ENCODE measurements at regions not wholly inside any gene's neighbourhood (a gene's known extent, or its start where the extent isn't known, plus 50 kb on each side); places are given as distances from the start of the nearest gene placed in this dataset.
"Not testable (repeated sequence)": the region's sequence is repeated elsewhere in the genome, so short reads cannot be mapped to it uniquely, and the experiment has no call there.

DNA sequence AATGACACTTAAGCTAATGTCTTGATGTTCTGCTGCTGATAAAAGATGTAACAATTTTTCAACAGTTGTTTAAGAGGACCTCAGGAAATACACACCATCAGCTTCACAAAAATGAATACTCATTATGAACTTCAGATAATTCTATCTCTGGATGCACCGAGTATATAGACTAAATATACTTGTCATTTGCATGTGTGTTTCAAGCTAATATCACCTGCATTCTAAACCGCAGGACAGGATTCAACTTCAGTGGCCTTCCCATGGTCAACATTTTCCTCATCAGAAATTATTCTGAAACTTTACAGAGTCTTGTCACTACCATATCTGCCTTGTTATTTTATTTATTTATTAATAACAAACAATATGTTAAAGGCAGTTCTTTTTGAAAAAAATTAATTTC, 717.0 kb upstream of the CCDC179 start:
- no peak for DNase-seq
- Mint-ChIP-seq H3K27ac (no peak overlapping the region), H3K27me3 (no peaks in the 10 kb centered on the region), H3K36me3 (no peaks in the 10 kb centered on the region), H3K4me1 (ENCODE audit: low read depth) (no peaks in the 10 kb centered on the region), H3K9me3 (peaks cover 9% of the 10 kb centered on the region), H3K4me3 (no peak overlapping the region)
- POLR2A ChIA-PET: no interaction called here
- CTCF ChIA-PET: no interaction called here
- intact Hi-C loops (cut with micrococcal nuclease): no loop called here

DNA sequence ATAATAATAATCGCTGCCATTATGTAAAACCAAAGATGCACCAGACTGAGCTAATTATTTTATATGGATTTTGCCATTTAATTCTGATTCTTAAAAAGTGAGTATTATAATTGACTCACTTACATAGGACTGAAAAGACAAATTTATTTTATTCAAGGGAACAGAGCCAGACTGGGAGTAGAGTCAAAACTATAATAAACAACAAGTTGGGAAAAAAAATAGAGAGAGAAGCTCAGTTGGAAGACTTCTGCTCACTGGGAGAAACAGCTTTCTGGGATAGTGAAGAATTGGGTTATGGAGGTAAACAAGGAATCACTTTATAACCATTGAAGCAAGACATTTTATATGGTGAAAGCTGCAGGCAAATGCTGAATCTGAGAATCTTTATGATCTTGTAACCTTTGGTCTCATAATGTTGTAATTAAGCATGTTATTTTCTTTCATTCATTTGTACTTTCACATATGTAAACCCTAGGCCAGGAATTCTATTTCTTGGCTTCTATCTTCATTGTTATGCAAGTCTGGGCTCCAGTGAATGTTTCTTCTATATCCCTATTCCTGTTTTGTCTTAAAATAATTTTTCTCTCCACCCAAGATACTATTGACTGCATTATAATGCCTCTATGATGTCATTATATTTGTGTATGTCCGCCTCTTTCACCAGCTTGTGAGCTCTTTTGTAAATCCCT, 725.3 kb upstream of the CCDC179 start:
- no peak overlapping the region for H3K4me3 Mint-ChIP-seq
- no peaks in the 10 kb centered on the region for H3K27me3 Mint-ChIP-seq
- peaks cover 15% of the 10 kb centered on the region for H3K9me3 Mint-ChIP-seq
- ChIA-PET CTCF (no interaction called here), POLR2A (no interaction called here)
- H3K27ac Mint-ChIP-seq: no peak overlapping the region
- no peaks in the 10 kb centered on the region for H3K36me3 Mint-ChIP-seq
- no peaks in the 10 kb centered on the region for H3K4me1 Mint-ChIP-seq (ENCODE audit: low read depth)
- no peak for DNase-seq
- intact Hi-C loops (cut with micrococcal nuclease): no loop called here

DNA sequence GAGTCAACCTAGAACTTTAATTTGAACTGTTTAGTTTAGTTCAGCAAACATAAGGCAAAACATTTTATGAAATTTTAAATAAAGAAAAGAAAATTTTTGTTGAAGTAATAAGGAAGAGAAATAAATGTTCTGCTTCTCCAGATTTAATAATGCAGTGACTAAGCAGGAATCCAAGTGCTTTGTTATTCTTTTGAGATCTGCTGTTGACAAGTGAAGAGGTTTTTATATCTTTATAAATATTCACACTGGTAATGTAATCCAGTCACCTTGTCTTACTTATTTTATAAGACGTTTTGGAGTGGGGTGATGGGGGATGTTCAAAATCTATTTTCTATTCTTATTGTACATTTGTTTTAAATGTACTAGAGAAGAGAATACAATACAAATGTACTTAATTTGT, 725.9 kb upstream of the CCDC179 start:
- H3K4me3 Mint-ChIP-seq: no peak overlapping the region
- DNase-seq: no peak
- H3K4me1 Mint-ChIP-seq (ENCODE audit: low read depth): no peaks in the 10 kb centered on the region
- H3K27ac Mint-ChIP-seq: no peak overlapping the region
- no peaks in the 10 kb centered on the region for H3K27me3 Mint-ChIP-seq
- CTCF ChIA-PET: no interaction called here
- peaks cover 19% of the 10 kb centered on the region for H3K9me3 Mint-ChIP-seq
- POLR2A ChIA-PET: no interaction called here
- intact Hi-C loops (cut with micrococcal nuclease): no loop called here
- no peaks in the 10 kb centered on the region for H3K36me3 Mint-ChIP-seq

DNA sequence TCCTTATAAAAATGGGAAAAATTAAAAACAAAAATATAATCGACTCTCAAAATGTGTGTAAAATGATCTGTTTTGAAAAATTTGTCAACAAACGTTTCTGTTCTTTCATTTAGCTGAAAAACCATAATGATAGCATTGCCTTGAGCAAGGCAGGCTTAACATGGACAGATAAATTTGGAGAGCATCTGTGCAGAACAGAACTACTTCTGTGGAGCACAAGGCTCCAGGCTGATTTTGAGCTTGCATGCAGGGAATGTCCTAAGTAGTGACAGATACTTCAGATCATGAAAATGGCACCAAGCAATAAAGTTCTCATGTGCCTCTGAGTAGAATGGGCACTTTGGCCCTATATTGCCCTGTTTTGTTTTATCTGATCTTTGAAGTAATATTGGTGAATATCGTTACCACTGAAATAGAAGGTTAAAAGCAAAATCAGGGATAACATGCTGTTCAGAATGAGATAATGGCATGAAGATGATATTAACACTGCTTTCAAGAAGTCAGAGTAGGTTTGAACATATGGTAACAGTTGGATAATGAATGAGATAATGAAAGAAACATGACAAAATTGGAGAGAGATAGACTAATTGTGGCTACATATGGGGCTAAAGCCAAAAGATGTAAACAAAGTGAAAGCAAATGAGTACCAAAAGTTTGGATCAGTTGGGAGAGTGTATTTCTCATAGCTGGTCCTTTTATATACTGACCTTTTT, 730.5 kb upstream of the CCDC179 start:
- ChIA-PET CTCF (interaction anchor here (0.6 kb wide), 1 partner anchor 699 kb away, joined by 3 read pairs; no protein-coding TSS in a partner anchor), POLR2A (no interaction called here)
- Mint-ChIP-seq H3K27ac (no peak overlapping the region), H3K36me3 (no peaks in the 10 kb centered on the region), H3K4me3 (no peak overlapping the region), H3K4me1 (ENCODE audit: low read depth) (no peaks in the 10 kb centered on the region), H3K27me3 (no peaks in the 10 kb centered on the region), H3K9me3 (peaks cover 29% of the 10 kb centered on the region)
- DNase-seq: no peak
- intact Hi-C loops (cut with micrococcal nuclease): no loop called here

- Mint-ChIP-seq H3K9me3 (peaks cover 27% of the 10 kb centered on the region), H3K27ac (no peak overlapping the region)
- DNase-seq: no peak
Observed at GRCh38 chr11:23594755-23595154, 734.5 kb upstream of the CCDC179 start.

DNA sequence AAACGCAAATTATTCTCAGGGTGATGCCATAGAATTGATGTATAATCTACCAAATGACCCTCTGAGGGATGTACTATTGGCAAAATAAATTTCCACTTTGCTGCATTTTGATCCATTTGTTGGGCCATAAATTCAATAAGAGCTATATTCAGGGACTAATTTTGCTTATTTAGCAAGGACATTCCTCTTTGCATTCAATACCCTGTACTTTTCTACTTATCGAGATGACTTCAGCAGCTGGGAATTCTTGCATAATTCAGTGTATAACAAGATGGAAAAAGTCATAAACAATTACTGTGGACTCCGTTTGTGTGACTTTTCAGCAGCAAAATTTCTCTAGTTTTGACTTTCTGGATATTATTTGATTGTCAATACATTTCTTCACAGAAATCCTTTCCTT, 744.7 kb upstream of the CCDC179 start:
- Mint-ChIP-seq H3K4me1 (ENCODE audit: low read depth) (no peaks in the 10 kb centered on the region), H3K27ac (no peak overlapping the region), H3K36me3 (no peaks in the 10 kb centered on the region), H3K4me3 (no peak overlapping the region), H3K27me3 (no peaks in the 10 kb centered on the region), H3K9me3 (peaks cover 3% of the 10 kb centered on the region)
- intact Hi-C loops (cut with micrococcal nuclease): no loop called here
- CTCF ChIA-PET: no interaction called here
- POLR2A ChIA-PET: no interaction called here
- no peak for DNase-seq

More at GRCh38 chr11:23594755-23595154, 734.5 kb upstream of the CCDC179 start:
- ChIA-PET POLR2A (no interaction called here), CTCF (no interaction called here)
- Mint-ChIP-seq H3K4me1 (ENCODE audit: low read depth) (no peaks in the 10 kb centered on the region), H3K4me3 (no peak overlapping the region), H3K36me3 (no peaks in the 10 kb centered on the region), H3K27me3 (no peaks in the 10 kb centered on the region)
- intact Hi-C loops (cut with micrococcal nuclease): no loop called here

DNA sequence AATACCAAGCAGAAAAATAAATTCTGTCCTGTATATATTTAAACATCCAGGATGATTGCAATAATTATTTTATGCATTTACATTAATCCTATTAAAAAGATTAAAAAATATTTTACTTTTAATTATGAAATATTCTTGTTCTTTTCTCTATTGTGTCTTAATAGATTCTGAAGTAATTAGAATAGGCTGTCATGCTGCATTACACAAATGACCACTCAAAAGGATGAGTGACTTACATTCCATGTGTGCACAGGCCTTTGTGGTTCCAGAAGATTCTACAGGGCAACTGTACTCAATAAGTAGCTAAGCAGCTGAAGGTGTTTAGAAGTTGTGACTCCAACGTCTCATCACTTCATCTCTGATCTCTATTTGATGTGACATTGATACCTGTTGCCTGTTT, 745.9 kb upstream of the CCDC179 start:
- intact Hi-C loops (cut with micrococcal nuclease): no loop called here
- CTCF ChIA-PET: no interaction called here
- POLR2A ChIA-PET: no interaction called here
- Mint-ChIP-seq H3K4me3 (no peak overlapping the region), H3K36me3 (no peaks in the 10 kb centered on the region), H3K27ac (no peak overlapping the region), H3K27me3 (no peaks in the 10 kb centered on the region), H3K9me3 (peaks cover 3% of the 10 kb centered on the region), H3K4me1 (ENCODE audit: low read depth) (no peaks in the 10 kb centered on the region)
- DNase-seq: no peak

GRCh38 chr11:23611726-23612125, 751.5 kb upstream of the CCDC179 start:
- intact Hi-C loops (cut with micrococcal nuclease): no loop called here
- H3K4me1 Mint-ChIP-seq (ENCODE audit: low read depth): no peaks in the 10 kb centered on the region

GRCh38 chr11:23620617-23621016, 760.3 kb upstream of the CCDC179 start:
- H3K4me3 Mint-ChIP-seq: no peak overlapping the region
- POLR2A ChIA-PET: no interaction called here

More at GRCh38 chr11:23611726-23612125, 751.5 kb upstream of the CCDC179 start:
- H3K4me3 Mint-ChIP-seq: no peak overlapping the region
- no peak overlapping the region for H3K27ac Mint-ChIP-seq
- no peaks in the 10 kb centered on the region for H3K36me3 Mint-ChIP-seq
- peaks cover 17% of the 10 kb centered on the region for H3K9me3 Mint-ChIP-seq
- ChIA-PET CTCF (no interaction called here), POLR2A (no interaction called here)
- DNase-seq: no peak
- H3K27me3 Mint-ChIP-seq: no peaks in the 10 kb centered on the region

DNA sequence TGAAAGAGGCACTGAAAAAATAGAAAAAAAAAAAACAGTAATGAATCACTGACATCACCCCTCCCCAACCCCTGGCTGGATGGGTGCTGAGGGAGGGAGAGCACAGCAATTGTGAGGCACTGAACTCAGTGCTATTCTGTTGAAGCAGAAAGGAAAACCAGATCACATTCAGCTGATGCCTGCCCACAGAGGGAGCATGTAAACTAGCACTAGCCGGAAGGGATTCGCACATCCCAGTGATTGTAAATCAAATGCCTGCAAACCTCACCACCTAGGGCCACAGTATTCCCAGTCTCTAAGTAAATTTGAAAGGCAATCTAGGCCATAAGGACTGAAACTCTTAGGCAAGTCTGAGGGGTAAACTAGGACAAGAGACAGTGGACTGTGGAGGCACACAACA, 772.0 kb upstream of the CCDC179 start:
- POLR2A ChIA-PET: no interaction called here
- no peak for DNase-seq
- Mint-ChIP-seq H3K4me3 (no peak overlapping the region), H3K4me1 (ENCODE audit: low read depth) (no peaks in the 10 kb centered on the region), H3K27me3 (no peaks in the 10 kb centered on the region), H3K27ac (no peak overlapping the region), H3K36me3 (no peaks in the 10 kb centered on the region), H3K9me3 (peaks cover 28% of the 10 kb centered on the region)
- CTCF ChIA-PET: no interaction called here
- intact Hi-C loops (cut with micrococcal nuclease): no loop called here

More at GRCh38 chr11:23620617-23621016, 760.3 kb upstream of the CCDC179 start:
- Mint-ChIP-seq H3K4me1 (ENCODE audit: low read depth) (no peaks in the 10 kb centered on the region), H3K36me3 (no peaks in the 10 kb centered on the region), H3K27me3 (no peaks in the 10 kb centered on the region), H3K9me3 (peaks cover 25% of the 10 kb centered on the region), H3K27ac (no peak overlapping the region)
- intact Hi-C loops (cut with micrococcal nuclease): no loop called here
- CTCF ChIA-PET: no interaction called here
- DNase-seq: no peak

GRCh38 chr11:23644443-23644842, 784.2 kb upstream of the CCDC179 start:
- Mint-ChIP-seq H3K36me3 (no peaks in the 10 kb centered on the region), H3K9me3 (peaks cover 23% of the 10 kb centered on the region), H3K27me3 (no peaks in the 10 kb centered on the region), H3K4me1 (ENCODE audit: low read depth) (no peaks in the 10 kb centered on the region), H3K27ac (no peak overlapping the region), H3K4me3 (no peak overlapping the region)
- intact Hi-C loops (cut with micrococcal nuclease): no loop called here
- no peak for DNase-seq
- POLR2A ChIA-PET: no interaction called here
- CTCF ChIA-PET: no interaction called here

DNA sequence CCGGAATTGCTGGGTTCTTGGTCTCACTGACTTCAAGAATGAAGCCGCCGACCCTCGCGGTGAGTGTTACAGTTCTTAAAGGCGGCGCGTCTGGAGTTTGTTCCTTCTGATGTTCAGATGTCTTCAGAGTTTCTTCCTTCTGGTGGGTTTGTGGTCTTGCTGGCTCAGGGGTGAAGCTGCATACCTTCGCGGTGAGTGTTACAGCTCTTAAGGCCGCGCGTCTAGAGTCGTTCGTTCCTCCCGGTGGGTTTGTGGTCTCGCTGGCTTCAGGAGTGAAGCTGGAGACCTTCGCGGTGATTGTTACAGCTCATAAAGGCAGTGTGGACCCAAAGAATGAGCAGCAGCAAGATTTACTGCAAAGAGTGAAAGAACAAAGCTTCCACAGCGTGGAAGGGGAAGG, 792.1 kb upstream of the CCDC179 start:
- H3K4me3 Mint-ChIP-seq; POLR2A ChIA-PET; DNase-seq; CTCF ChIA-PET; H3K4me1 Mint-ChIP-seq (ENCODE audit: low read depth); intact Hi-C loops (cut with micrococcal nuclease); H3K27me3 Mint-ChIP-seq; H3K27ac Mint-ChIP-seq; H3K36me3 Mint-ChIP-seq: not testable (repeated sequence)
- peaks cover 25% of the 10 kb centered on the region for H3K9me3 Mint-ChIP-seq

- Mint-ChIP-seq H3K9me3 (peaks cover 19% of the 10 kb centered on the region), H3K36me3 (no peaks in the 10 kb centered on the region), H3K27ac (no peak overlapping the region), H3K4me1 (ENCODE audit: low read depth) (no peaks in the 10 kb centered on the region), H3K4me3 (no peak overlapping the region), H3K27me3 (no peaks in the 10 kb centered on the region)
- POLR2A ChIA-PET: no interaction called here
- CTCF ChIA-PET: no interaction called here
- intact Hi-C loops (cut with micrococcal nuclease): no loop called here
- DNase-seq: no peak
Observed at GRCh38 chr11:23653071-23653675, 792.9 kb upstream of the CCDC179 start.
